Bronchial epithelial cell (primary cell): ENCODE measurements at regions not wholly inside any gene's neighbourhood (a gene's known extent, or its start where the extent isn't known, plus 50 kb on each side); places are given as distances from the start of the nearest gene placed in this dataset.

ENCODE experiments used
- DNase-seq: peaks from one replicate; pipeline ENCODE4 v3.0.0-alpha.2; 2010; ENCODE audit warnings: low read depth
- FAIRE-seq: peaks from 2 replicates; lab custom pipeline; 2011; peaks lifted over from hg19 to GRCh38; lab: Jason Lieb, UNC
- H3K27me3 ChIP-seq: 2 replicates; pipeline ENCODE4 v1.5.1; 2011; ENCODE audit warnings: low read length; ENCODE audit not compliant: control insufficient read depth, insufficient read depth
- H3K36me3 ChIP-seq: 2 replicates; pipeline ENCODE4 v1.5.1; 2011; ENCODE audit warnings: low read length; ENCODE audit not compliant: control insufficient read depth, insufficient read depth
- H3K4me3 ChIP-seq: 2 replicates; pipeline ENCODE4 v1.5.1; 2011; ENCODE audit warnings: mild to moderate bottlenecking, low read depth, low read length, control low read depth
- TF ChIP-seq, protein P1 (sequence below): IDR thresholded peaks from 2 replicates; pipeline ENCODE4 v1.5.1; 2011; ENCODE audit warnings: mild to moderate bottlenecking, moderate library complexity, low read length, control low read depth, inconsistent platforms; ENCODE audit not compliant: insufficient read depth, severe bottlenecking

DNA sequence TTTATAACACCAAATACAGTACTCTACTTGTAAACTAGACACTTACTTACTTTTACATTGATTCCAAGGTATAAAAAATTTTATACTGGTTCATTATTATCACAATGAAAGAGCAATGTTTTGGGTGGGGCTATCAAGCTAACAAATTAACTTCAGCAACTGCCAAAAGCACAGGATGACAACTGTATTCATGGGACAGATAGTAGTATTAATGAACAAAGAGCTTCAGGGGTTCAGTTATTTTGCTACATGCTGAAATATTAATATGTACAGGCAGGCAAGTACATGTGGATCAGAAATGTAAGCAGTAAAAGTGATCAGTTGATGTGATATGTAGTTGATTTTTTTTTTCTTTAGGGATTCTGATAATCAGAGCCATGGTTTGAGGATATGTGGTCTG, 112.9 kb downstream of the NAA11 start:
- FAIRE-seq = no peak
- Histone ChIP-seq H3K4me3 (no peak overlapping the region), H3K36me3 (no peaks in the 10 kb centered on the region), H3K27me3 (no peaks in the 10 kb centered on the region)
- TF ChIP-seq, protein P1, sequence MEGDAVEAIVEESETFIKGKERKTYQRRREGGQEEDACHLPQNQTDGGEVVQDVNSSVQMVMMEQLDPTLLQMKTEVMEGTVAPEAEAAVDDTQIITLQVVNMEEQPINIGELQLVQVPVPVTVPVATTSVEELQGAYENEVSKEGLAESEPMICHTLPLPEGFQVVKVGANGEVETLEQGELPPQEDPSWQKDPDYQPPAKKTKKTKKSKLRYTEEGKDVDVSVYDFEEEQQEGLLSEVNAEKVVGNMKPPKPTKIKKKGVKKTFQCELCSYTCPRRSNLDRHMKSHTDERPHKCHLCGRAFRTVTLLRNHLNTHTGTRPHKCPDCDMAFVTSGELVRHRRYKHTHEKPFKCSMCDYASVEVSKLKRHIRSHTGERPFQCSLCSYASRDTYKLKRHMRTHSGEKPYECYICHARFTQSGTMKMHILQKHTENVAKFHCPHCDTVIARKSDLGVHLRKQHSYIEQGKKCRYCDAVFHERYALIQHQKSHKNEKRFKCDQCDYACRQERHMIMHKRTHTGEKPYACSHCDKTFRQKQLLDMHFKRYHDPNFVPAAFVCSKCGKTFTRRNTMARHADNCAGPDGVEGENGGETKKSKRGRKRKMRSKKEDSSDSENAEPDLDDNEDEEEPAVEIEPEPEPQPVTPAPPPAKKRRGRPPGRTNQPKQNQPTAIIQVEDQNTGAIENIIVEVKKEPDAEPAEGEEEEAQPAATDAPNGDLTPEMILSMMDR = no peak
- no peak for DNase-seq

GRCh38 chr4:79212311-79212710, 113.5 kb downstream of the NAA11 start:
- no peak for FAIRE-seq
- Histone ChIP-seq H3K27me3 (no peaks in the 10 kb centered on the region), H3K36me3 (no peaks in the 10 kb centered on the region), H3K4me3 (no peak overlapping the region)
- no peak for DNase-seq
- TF ChIP-seq, protein P1 = no peak

DNA sequence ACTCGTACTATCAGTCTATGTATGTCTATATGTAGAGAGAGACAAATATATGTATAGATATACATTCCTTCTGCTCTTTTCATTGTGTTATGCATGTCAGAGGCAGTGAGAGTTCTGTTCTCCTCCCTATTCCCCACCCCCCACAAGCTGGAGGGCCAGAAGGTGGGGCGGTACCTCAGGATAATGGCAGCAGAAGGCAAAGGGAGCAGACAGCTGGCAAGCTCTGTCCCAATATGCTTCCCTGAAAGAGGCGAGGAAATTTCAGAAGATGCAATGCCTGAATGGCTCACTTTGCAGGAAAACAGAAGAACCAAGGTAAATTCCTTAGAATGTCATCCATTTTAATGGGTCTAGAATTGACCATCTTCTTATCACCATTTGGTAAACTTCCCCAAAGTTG, 114.4 kb downstream of the NAA11 start:
- Histone ChIP-seq H3K36me3 (no peaks in the 10 kb centered on the region), H3K27me3 (no peaks in the 10 kb centered on the region), H3K4me3 (no peak overlapping the region)
- TF ChIP-seq, protein P1 = no peak
- FAIRE-seq = no peak
- no peak for DNase-seq

DNA sequence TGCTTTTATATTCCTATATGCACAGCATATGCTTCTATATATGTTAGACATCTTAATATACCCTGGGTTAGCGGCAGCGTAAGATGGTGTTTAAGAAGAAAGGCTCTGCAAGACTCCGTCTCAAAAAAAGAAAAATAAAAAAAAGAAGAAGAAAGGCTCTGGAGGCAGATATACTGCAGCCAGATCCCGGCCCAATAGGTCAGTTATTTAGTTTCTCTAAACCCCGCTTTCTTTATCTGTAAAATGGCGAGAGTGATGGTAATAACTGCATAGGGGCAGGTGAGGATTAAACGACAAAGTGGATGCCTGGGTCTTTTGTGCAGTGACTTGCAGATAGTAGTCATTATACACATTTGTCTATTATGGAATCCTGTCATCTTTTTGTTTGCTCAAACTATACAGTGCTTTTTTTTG, 115.2 kb downstream of the NAA11 start:
- DNase-seq = no peak
- TF ChIP-seq, protein P1 = no peak
- Histone ChIP-seq H3K36me3 (no peaks in the 10 kb centered on the region), H3K4me3 (no peak overlapping the region), H3K27me3 (no peaks in the 10 kb centered on the region)
- no peak for FAIRE-seq

DNA sequence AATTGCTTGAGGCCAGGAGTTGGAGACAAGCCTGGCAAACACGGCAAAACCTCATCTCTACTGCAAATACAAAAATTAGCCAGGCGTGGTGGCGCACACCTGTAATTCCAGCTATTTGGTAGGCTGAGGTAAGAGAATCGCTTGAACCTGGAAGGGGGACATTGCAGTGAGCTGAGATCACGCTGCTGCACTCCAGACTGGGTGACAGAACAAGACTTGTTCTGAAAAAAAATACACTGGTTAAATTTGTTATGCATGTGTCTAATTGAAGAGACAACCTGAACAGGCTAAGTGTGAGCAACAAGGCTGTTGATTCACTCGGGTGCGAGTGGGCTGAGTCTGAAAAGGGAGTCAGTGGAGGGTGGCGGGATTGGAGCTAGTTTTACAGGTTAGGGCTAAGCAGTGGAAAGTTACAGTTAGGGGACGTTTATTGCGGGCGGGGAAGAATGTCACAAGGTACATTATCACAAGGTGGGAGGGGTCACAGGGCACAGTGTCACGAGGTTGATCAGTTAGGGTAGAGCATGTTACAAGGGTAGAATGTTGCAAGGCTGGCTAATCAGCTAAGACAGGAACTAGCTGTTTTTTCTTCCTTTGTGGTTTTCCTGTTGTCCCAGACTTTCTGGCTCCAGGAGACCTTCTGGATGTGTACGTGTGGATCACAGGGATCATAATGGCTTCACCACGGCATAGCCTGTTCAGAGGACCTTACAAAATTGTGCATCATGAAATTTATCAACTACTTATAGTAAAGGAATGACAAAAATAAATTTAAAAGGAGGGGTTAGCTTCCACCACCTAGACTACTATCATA, 115.8 kb downstream of the NAA11 start:
- H3K36me3 ChIP-seq = no peaks in the 10 kb centered on the region
- DNase-seq (no peak), FAIRE-seq (no peak)
- no peaks in the 10 kb centered on the region for H3K27me3 ChIP-seq
- H3K4me3 ChIP-seq = no peak overlapping the region
- TF ChIP-seq, protein P1 = no peak
